IPS-11a (cell line): ENCODE measurements at regions not wholly inside any gene's neighbourhood (a gene's known extent, or its start where the extent isn't known, plus 50 kb on each side); places are given as distances from the start of the nearest gene placed in this dataset.

Source experiments
- H3K4me3 ChIP-seq: one replicate; pipeline ENCODE4 v1.5.1; 2013; ENCODE audit warnings: low read depth, low read length, control low read depth

GRCh38 chr2:7826656-7827055 is 855.2 kb upstream of the ID2 start:
- no peak overlapping the region for H3K4me3 ChIP-seq

GRCh38 chr2:7829241-7829640 is 852.6 kb upstream of the ID2 start:
- H3K4me3 ChIP-seq = no peak overlapping the region

GRCh38 chr2:7830616-7831015 is 851.2 kb upstream of the ID2 start:
- no peak overlapping the region for H3K4me3 ChIP-seq

GRCh38 chr2:7835151-7835550 is 846.7 kb upstream of the ID2 start:
- no peak overlapping the region for H3K4me3 ChIP-seq

GRCh38 chr2:7835693-7836680 is 845.9 kb upstream of the ID2 start:
- H3K4me3 ChIP-seq = no peak overlapping the region

GRCh38 chr2:7837237-7837760 is 844.6 kb upstream of the ID2 start:
- H3K4me3 ChIP-seq = no peak overlapping the region

- no peak overlapping the region for H3K4me3 ChIP-seq
Measured at GRCh38 chr2:7838669-7839068, 843.2 kb upstream of the ID2 start.

GRCh38 chr2:7840651-7841380 is 841.0 kb upstream of the ID2 start:
- H3K4me3 ChIP-seq = no peak overlapping the region

- no peak overlapping the region for H3K4me3 ChIP-seq
Measured at GRCh38 chr2:7841751-7842150, 840.1 kb upstream of the ID2 start.

- H3K4me3 ChIP-seq = no peak overlapping the region
Measured at GRCh38 chr2:7844414-7844965, 837.4 kb upstream of the ID2 start.

- H3K4me3 ChIP-seq = no peak overlapping the region
Measured at GRCh38 chr2:7845332-7845731, 836.5 kb upstream of the ID2 start.

- no peak overlapping the region for H3K4me3 ChIP-seq
Measured at GRCh38 chr2:7846607-7847006, 835.2 kb upstream of the ID2 start.

GRCh38 chr2:7847321-7847720 is 834.5 kb upstream of the ID2 start:
- no peak overlapping the region for H3K4me3 ChIP-seq

- H3K4me3 ChIP-seq = no peak overlapping the region
Measured at GRCh38 chr2:7849027-7849426, 832.8 kb upstream of the ID2 start.

GRCh38 chr2:7849531-7849930 is 832.3 kb upstream of the ID2 start:
- H3K4me3 ChIP-seq = no peak overlapping the region

GRCh38 chr2:7852546-7852945 is 829.3 kb upstream of the ID2 start:
- H3K4me3 ChIP-seq = no peak overlapping the region

GRCh38 chr2:7857904-7858303 is 824.0 kb upstream of the ID2 start:
- no peak overlapping the region for H3K4me3 ChIP-seq

GRCh38 chr2:7858624-7859023 is 823.2 kb upstream of the ID2 start:
- H3K4me3 ChIP-seq = no peak overlapping the region

GRCh38 chr2:7860693-7861092 is 821.2 kb upstream of the ID2 start:
- H3K4me3 ChIP-seq = no peak overlapping the region

- no peak overlapping the region for H3K4me3 ChIP-seq
Measured at GRCh38 chr2:7861910-7862702, 819.8 kb upstream of the ID2 start.

GRCh38 chr2:7866104-7866503 is 815.8 kb upstream of the ID2 start:
- no peak overlapping the region for H3K4me3 ChIP-seq
